ENCODE measurements at regions not wholly inside any gene's neighbourhood (a gene's known extent, or its start where the extent isn't known, plus 50 kb on each side); places are given as distances from the start of the nearest gene placed in this dataset.

GRCh38 chr10:8331387-8331786, 276.9 kb downstream of the GATA3 start:
- Histone ChIP-seq H3K36me3 (ENCODE audit: control insufficient read depth, insufficient read depth, low read length) (no peaks in the 10 kb centered on the region), H3K4me3 (ENCODE audit: low read depth, low read length) (no peak overlapping the region), H3K27me3 (replicated peaks; ENCODE audit: control insufficient read depth, insufficient read depth, low read length) (no peaks in the 10 kb centered on the region), H3K9me3 (no peaks in the 10 kb centered on the region), H3K4me1 (no peaks in the 10 kb centered on the region; the same call in 1 of the 2 replicates)
- H3K4me3 Mint-ChIP-seq (ENCODE audit: unreplicated experiment): no peak overlapping the region
- H3K27me3 Mint-ChIP-seq (ENCODE audit: insufficient read depth, unreplicated experiment): no peaks in the 10 kb centered on the region
- no peaks in the 10 kb centered on the region for H3K9me3 Mint-ChIP-seq (ENCODE audit: unreplicated experiment)
- no TSS peak for BruUV-seq (replicated peaks)
- ChIA-PET POLR2A (no interaction called here), CTCF (interaction anchor here (0.8 kb wide), 1 partner anchor 277 kb away, joined by 3 read pairs; the partner anchor contains the start of gene GATA3)
- no peak for DNase-seq
- peaks cover 6% of the 10 kb centered on the region for H3K4me1 Mint-ChIP-seq (ENCODE audit: low read depth, unreplicated experiment)
- no peak overlapping the region for H3K27ac Mint-ChIP-seq (ENCODE audit: unreplicated experiment)
- no peaks in the 10 kb centered on the region for H3K36me3 Mint-ChIP-seq (ENCODE audit: insufficient read depth, unreplicated experiment)
- TF ChIP-seq CTCF (IDR thresholded peaks at IDR 0.05; ENCODE audit: insufficient read depth in 1 of 2, low read depth in 1 of 2, low read length in 1 of 2, severe bottlenecking in 1 of 2, unreplicated experiment in 1 of 2): no peak
- intact Hi-C loops (cut with micrococcal nuclease; ENCODE audit: unreplicated experiment): no loop called here

GRCh38 chr10:8331896-8332729, 277.6 kb downstream of the GATA3 start:
- H3K4me3 Mint-ChIP-seq (ENCODE audit: unreplicated experiment): peak overlapping the region; percentile 74
- H3K9me3 Mint-ChIP-seq (ENCODE audit: unreplicated experiment): no peaks in the 10 kb centered on the region
- no peaks in the 10 kb centered on the region for H3K36me3 Mint-ChIP-seq (ENCODE audit: insufficient read depth, unreplicated experiment)
- Histone ChIP-seq H3K4me3 (ENCODE audit: low read depth, low read length) (peak overlapping the region; percentile 44), H3K36me3 (ENCODE audit: control insufficient read depth, insufficient read depth, low read length) (no peaks in the 10 kb centered on the region), H3K9me3 (no peaks in the 10 kb centered on the region), H3K27me3 (replicated peaks; ENCODE audit: control insufficient read depth, insufficient read depth, low read length) (no peaks in the 10 kb centered on the region), H3K4me1 (peaks cover 3% of the 10 kb centered on the region; the same call in 1 of the 2 replicates)
- peaks cover 13% of the 10 kb centered on the region for H3K4me1 Mint-ChIP-seq (ENCODE audit: low read depth, unreplicated experiment)
- ChIA-PET CTCF (interaction anchor here (0.6 to 0.8 kb wide), 5 partner anchors 52 to 461 kb away, joined by 3 read pairs; partner anchors contain the start of gene GATA3), POLR2A (interaction anchor here (1.0 kb wide), 1 partner anchor 514 kb away, joined by 3 read pairs; no protein-coding TSS in a partner anchor)
- DNase-seq: peak; percentile 50 to 51
- no peaks in the 10 kb centered on the region for H3K27me3 Mint-ChIP-seq (ENCODE audit: insufficient read depth, unreplicated experiment)
- no peak overlapping the region for H3K27ac Mint-ChIP-seq (ENCODE audit: unreplicated experiment)
- intact Hi-C loops (cut with micrococcal nuclease; ENCODE audit: unreplicated experiment): no loop called here
- TF ChIP-seq CTCF (IDR thresholded peaks at IDR 0.05; ENCODE audit: insufficient read depth in 1 of 2, low read depth in 1 of 2, low read length in 1 of 2, severe bottlenecking in 1 of 2, unreplicated experiment in 1 of 2): no peak
- BruUV-seq (replicated peaks): no TSS peak

GRCh38 chr10:8332730-8333111, 278.2 kb downstream of the GATA3 start:
- no peaks in the 10 kb centered on the region for H3K27me3 ChIP-seq (replicated peaks; ENCODE audit: control insufficient read depth, insufficient read depth, low read length)
- Mint-ChIP-seq H3K36me3 (ENCODE audit: insufficient read depth, unreplicated experiment) (no peaks in the 10 kb centered on the region), H3K4me1 (ENCODE audit: low read depth, unreplicated experiment) (peaks cover 16% of the 10 kb centered on the region), H3K27me3 (ENCODE audit: insufficient read depth, unreplicated experiment) (no peaks in the 10 kb centered on the region), H3K4me3 (ENCODE audit: unreplicated experiment) (peak overlapping the region; percentile 74), H3K27ac (ENCODE audit: unreplicated experiment) (no peak overlapping the region), H3K9me3 (ENCODE audit: unreplicated experiment) (no peaks in the 10 kb centered on the region)
- H3K9me3 ChIP-seq: no peaks in the 10 kb centered on the region
- peak overlapping the region; percentile 44 for H3K4me3 ChIP-seq (ENCODE audit: low read depth, low read length)
- ChIA-PET CTCF (interaction anchor here (0.6 kb wide), 1 partner anchor 462 kb away, joined by 3 read pairs; no protein-coding TSS in a partner anchor), POLR2A (interaction anchor here (1.0 kb wide), 1 partner anchor 515 kb away, joined by 3 read pairs; no protein-coding TSS in a partner anchor)
- TF ChIP-seq CTCF (IDR thresholded peaks at IDR 0.05; ENCODE audit: insufficient read depth in 1 of 2, low read depth in 1 of 2, low read length in 1 of 2, severe bottlenecking in 1 of 2, unreplicated experiment in 1 of 2): no peak
- H3K4me1 ChIP-seq: peaks cover 8% of the 10 kb centered on the region; the same call in 1 of the 2 replicates
- BruUV-seq (replicated peaks): no TSS peak
- DNase-seq: no peak
- intact Hi-C loops (cut with micrococcal nuclease; ENCODE audit: unreplicated experiment): no loop called here
- no peaks in the 10 kb centered on the region for H3K36me3 ChIP-seq (ENCODE audit: control insufficient read depth, insufficient read depth, low read length)
